HG03558 (cell line): ENCODE measurements at regions not wholly inside any gene's neighbourhood (a gene's known extent, or its start where the extent isn't known, plus 50 kb on each side); places are given as distances from the start of the nearest gene placed in this dataset.
A peak's percentile ranks its signal among the peaks of the same experiment; 100 is the strongest.
"Not testable (repeated sequence)": the region's sequence is repeated elsewhere in the genome, so short reads cannot be mapped to it uniquely, and the experiment has no call there.

Experiments used
- ATAC-seq: cut with Tn5 transposase; IDR thresholded peaks from one replicate; pipeline ENCODE4 v1.9.1; 2021; ENCODE audit warnings: moderate number of reproducible peaks; ENCODE audit not compliant: unreplicated experiment; ENCODE audit errors: extremely low read depth

GRCh38 chr6:27775138-27775795 lies 136.9 kb downstream of the OR2B2 start:
- ATAC-seq, result not testable (repeated sequence)

- not testable (repeated sequence) for ATAC-seq
Measured at GRCh38 chr6:27774264-27774600, 138.0 kb downstream of the OR2B2 start.

GRCh38 chr6:27773542-27774263 lies 138.5 kb downstream of the OR2B2 start:
- not testable (repeated sequence) for ATAC-seq

GRCh38 chr6:27772261-27773001 lies 139.8 kb downstream of the OR2B2 start:
- ATAC-seq, result peak; percentile 62

- no peak for ATAC-seq
Measured at GRCh38 chr6:27771235-27771634, 141.0 kb downstream of the OR2B2 start.

GRCh38 chr6:27770724-27771123 lies 141.5 kb downstream of the OR2B2 start:
- no peak for ATAC-seq

GRCh38 chr6:27768556-27768955 lies 143.6 kb downstream of the OR2B2 start:
- no peak for ATAC-seq

- no peak for ATAC-seq
Measured at GRCh38 chr6:27767851-27768250, 144.3 kb downstream of the OR2B2 start.

- ATAC-seq, result no peak
Measured at GRCh38 chr6:27766405-27766804, 145.8 kb downstream of the OR2B2 start.

- no peak for ATAC-seq
Measured at GRCh38 chr6:27765028-27765590, 147.1 kb downstream of the OR2B2 start.

GRCh38 chr6:27761391-27761790 lies 150.8 kb downstream of the OR2B2 start:
- no peak for ATAC-seq

GRCh38 chr6:27760464-27760863 lies 151.7 kb downstream of the OR2B2 start:
- ATAC-seq, result no peak

- no peak for ATAC-seq
Measured at GRCh38 chr6:27759930-27760329, 152.3 kb downstream of the OR2B2 start.

GRCh38 chr6:27758491-27758890 lies 153.7 kb downstream of the OR2B2 start:
- ATAC-seq, result no peak

GRCh38 chr6:27757307-27757706 lies 154.9 kb downstream of the OR2B2 start:
- no peak for ATAC-seq

GRCh38 chr6:27755768-27756167 lies 156.4 kb downstream of the OR2B2 start:
- no peak for ATAC-seq

GRCh38 chr6:27754408-27754782 lies 157.8 kb downstream of the OR2B2 start:
- no peak for ATAC-seq

- ATAC-seq, result peak; percentile 33
Measured at GRCh38 chr6:27753668-27754407, 158.4 kb downstream of the OR2B2 start.

- no peak for ATAC-seq
Measured at GRCh38 chr6:27752038-27752885, 159.9 kb downstream of the OR2B2 start.
